ENCODE measurements at regions not wholly inside any gene's neighbourhood (a gene's known extent, or its start where the extent isn't known, plus 50 kb on each side); places are given as distances from the start of the nearest gene placed in this dataset.
"Not testable (repeated sequence)": the region's sequence is repeated elsewhere in the genome, so short reads cannot be mapped to it uniquely, and the experiment has no call there.

DNA sequence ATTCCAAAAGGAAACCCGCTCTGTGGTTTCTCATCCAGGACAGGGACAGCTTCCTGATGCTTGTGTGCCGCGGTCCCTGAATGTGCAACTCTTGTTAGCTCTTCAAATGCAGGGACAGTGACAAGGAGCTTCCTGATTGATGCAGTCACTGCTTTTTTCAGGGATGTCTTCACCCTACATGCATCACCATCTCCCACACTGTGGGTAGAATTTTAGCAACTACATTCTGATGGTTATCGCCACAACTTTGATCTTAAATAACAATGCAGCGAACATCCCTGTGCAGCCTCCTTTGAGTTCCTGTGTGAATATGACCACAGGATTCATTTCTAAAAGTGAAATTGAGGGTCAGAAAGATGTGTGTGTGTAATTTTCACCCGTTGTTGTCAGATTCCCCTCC, 115.0 kb downstream of the GGTLC2 start:
- DNase-seq, result no peak

DNA sequence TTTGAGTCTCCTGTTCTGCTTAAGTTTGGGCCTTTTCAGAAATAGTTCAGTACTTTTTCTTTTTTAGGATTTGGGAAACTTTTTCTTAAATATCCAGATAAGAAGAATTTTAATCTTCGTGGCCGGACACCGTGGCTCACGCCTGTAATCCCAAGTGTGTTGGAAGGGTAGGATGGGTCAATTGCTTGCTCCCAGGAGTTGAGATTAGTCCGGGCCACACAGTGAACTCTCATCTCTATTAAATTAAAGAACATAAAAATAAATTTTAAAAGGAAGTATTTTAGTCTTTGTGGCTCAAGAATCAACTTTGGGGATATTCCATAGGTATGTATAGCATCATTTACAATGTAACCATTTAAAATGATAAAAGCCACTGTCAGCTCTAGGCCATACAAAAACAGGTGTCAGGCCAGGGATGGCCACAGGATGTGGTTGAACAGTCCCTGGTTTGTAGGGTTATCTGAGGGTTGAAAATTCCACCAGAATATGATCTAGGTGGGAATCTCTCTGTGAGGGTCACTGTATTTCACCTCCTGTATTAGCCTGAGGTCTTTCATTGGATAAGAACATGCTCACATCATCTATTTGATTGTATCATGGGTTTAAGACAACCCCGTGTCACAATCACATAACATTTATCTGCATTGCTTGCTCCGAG, 115.6 kb downstream of the GGTLC2 start:
- no peak for DNase-seq

DNA sequence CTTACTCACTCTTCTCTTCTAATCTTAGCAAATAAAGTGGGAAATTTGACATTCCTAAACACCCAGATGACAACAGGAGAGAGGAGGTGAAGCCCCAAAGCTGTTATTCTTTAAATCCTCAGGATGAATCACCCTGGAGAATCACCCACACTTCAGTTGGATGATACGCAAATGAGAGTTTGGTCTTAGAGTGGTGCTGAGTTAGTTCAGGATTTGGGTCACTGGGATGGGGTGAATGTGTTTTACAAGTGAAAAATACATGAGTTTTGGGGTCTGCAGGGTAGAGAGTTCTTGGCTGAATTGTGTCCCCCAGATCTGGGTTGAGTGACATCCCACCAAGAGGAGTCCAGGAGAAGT, 117.2 kb downstream of the GGTLC2 start:
- DNase-seq, result peak; percentile 57

DNA sequence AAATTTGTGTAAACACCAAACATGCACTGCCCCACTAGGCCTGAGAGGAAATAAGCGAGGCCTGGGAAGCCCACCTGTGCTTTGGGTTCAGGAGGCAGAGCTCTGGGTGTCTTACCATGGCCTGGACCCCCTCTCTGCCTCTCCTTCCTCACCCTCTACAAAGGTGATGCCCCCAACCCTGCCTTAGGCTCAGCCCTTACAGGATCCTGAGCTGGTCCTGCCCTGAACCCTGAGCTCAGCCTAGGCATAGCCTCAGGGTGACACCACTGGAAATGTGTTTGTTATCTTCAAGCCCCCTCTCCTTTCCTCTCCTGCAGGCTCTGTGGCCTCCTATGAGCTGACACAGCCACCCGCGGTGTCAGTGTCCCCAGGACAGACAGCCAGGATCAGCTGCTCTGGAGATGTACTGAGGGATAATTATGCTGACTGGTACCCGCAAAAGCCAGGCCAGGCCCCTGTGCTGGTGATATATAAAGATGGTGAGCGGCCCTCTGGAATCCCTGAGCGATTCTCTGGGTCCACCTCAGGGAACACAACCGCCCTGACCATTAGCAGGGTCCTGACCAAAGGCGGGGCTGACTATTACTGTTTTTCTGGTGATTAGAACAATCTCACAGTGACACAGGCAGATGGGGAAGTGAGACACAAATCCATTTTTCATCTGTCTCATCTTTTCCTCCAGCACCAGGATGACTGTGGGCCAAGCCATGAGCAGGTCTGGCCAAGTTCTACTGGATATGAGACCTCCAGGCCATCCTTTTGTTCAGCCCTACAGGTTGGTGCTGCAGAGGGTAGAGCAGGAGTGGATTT, 117.8 kb downstream of the GGTLC2 start:
- DNase-seq, result no peak

DNA sequence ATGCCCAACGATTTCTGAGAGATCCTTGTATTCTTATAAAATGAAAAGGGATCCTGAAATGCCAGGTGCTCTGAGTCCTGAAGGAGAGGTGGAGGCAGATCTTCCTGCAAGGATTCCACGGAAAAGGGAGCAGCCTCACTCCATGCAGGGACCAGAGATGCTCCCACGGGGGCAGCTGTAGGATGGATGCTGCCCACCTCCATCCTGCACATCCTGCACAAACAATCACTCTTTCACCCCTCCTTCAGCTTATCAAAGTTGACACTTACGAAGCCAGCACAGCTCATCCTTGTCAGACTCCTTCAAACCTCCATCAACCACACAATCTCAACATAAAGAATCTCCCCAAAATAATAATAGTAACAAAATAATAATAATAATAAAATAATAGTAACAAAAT, 119.1 kb downstream of the GGTLC2 start:
- no peak for DNase-seq

DNA sequence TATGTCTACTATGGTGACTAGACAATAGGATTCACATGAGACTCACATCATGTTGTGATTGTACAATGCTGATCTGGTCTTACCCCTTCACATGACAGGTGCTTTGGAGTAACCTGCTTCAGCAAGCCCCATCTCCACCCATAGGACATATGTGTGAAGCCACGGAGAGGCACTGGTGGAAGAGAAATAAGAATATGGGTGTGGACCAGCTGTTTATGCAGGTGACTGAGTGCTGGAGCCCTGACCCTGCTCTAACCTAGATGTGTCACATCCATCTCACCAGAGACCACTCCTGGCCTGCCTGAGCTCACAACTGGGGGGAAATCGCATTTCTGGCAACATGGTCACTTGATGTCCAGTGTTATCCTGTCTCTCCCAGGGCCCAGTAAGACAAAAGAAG, 119.7 kb downstream of the GGTLC2 start:
- DNase-seq, result no peak

DNA sequence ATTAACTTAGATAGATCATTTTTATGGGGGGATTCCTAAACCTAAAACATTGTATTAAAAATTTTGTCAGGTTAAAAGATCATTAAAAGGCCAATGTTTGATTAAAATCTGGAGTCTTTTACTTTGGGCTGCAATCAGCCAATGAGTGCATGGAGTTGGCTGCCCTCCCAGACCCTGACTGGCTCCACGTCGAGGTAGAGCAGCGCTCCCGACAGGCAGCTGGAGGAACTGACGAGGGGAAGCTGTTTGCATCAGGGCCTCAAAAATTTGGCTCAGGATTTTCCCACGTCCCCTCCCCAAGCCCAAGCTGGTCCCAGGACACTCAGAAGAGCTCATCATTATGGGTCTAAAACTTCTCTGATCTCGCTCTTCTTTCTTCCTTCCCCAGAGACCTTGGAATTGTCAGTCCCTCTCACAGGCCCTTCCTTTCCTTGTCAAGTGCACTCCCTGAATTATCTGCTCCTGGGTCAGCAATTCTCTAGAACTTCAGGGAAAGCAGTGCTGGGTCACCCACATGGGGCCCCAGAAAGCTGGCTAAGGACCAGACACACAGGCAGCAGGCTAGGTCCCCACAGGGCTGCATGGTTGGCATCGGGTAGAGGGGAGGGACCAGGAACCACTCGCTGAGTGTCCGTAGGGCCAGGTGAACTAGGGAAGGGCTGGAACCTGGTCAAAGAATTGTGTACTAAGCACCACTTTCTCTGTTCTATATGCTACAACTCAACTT, 119.6 kb upstream of the IGLL5 start:
- DNase-seq, result peak; percentile 38

DNA sequence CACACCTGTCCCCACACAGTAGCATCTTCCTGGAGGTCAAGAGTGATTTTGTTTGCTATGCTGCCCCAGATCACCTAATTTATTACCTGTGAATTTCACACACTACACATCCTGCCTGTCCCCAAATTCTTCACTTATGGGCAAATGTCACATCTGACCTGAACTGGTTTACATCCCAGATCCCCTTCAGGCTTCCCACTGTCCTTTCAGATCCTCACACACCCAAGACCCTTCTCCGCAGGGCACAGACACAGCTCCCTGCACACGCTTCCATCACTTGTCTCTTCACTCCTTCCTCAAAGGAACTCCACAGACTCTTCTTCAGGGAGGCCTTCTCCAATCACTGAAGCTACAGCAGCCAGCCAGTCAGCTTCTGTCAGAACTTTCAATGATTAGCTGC, 118.7 kb upstream of the IGLL5 start:
- DNase-seq, result no peak

DNA sequence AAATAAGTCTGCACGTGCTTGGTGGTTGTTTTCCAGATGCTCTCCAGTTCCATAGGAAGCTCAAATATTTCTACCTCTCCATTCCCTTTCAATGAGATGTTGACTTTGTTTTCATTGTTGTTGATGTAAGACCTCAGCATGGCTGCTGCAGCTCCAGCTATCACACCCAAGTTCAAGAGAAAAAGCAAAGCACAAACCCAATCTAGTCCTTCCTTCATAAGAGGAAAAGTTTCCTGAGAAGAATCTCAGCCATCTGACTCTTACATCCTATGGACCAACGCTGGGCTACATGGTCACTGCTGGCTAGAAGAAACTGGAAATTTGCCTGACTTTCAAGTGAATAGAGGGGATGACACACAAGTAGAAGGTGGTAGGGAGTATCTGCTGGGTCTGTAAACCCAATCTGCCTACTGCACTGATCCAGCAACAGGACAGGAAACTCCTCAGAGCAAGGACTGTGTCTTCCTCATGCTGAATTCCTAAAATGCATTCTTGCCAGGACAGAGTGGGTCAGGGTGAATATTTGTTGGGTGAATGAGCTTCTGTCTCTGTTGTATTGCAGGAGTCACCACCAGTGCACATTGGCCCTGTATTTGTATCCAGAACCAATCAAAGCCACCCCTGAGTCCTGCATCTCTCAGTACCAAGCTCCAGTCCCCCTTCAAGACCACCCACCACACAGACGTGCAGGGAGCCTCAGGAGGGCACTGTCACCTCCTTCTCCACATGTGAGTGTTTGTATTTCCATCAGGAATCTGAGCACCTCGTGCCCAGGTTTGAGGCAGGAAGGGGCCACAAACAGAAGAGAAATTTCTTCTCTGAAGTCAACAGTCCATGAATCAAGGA, 118.0 kb upstream of the IGLL5 start:
- DNase-seq, result no peak

DNA sequence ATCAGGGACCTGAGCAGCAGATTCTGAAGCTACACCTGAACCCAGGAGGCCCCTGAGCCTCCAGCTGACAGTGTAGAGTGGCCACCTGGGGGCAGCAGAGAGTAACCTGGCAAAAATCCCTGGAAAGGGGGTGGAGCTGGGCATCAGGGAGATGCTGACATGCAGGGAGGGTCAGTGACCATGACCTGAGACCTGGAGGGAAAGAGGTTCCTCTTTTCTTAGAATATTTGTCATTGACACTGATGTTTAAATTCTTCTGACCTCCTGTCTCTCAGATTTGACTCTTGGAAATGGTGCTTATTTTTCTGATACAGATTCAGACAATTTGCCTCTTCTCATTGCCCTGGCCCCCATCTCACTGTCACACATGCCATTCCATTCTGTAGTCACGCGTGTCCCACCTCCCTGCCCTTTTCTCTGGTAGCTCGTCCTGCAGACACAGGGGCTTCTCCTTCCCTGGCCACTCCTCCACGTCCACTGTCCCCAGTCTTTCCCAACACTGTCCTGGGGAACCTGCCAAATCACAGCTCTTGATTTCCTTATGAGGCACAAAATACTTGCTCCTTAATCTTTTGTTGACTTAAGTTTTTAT, 117.2 kb upstream of the IGLL5 start:
- peak; percentile 17 for DNase-seq

DNA sequence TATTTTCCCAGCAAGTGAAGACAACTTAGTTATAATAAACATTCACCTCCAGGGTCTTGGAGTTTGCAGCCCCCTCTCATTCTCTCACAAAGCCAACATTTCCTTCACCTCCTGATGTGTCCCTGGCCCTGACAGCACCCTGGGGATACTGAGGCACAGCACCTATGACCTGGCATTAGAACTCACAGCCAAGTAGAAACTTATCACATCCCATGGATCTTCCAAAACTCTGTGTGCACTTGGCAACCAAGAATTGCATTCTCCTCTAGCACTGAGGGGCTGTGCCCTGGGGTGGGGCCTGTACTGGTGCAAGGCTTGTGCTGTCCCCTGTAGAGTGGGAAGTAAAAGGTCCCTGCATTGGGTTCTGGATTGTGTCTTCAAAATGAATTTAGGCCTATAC, 116.7 kb upstream of the IGLL5 start:
- no peak for DNase-seq

DNA sequence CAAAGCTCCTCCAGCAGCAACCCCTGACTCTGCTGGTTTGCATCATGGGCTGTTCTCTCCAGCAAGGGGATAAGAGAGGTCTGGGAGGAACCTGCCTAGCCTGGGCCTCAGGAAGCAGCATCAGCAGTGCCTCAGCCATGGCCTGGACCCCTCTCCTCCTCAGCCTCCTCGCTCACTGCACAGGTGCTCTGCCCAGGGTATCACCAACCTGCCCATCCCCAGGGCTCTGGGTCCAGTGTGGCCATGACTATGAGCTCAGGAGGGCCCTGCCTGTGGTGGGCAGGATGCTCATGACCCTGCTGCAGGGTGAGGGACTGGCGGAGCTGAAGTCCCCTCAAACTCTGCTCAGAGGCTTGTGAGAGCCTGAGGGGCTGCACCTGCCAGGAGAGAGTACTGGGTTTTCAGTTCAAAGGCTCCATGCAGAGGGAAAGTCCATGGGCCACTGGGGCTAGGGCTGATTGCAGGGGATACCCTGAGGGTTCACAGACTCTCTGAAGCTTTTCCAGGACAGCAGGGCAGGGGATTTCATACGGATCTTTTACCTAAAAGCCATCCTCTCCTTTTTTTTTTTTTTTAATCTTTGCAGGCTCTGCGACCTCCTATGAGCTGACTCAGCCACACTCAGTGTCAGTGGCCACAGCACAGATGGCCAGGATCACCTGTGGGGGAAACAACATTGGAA, 115.8 kb upstream of the IGLL5 start:
- no peak for DNase-seq

DNA sequence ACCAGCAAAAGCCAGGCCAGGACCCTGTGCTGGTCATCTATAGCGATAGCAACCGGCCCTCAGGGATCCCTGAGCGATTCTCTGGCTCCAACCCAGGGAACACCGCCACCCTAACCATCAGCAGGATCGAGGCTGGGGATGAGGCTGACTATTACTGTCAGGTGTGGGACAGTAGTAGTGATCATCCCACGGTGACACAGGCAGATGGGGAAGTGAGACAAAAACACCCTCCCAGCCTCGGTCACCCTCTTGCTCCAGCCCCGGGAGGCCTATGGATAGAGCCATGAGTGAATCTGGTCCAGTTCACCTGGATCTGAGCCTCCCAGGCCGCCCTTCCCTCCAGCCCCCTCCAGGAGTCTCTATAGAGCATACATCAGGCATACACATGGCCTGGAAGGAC, 115.2 kb upstream of the IGLL5 start:
- DNase-seq, result no peak

DNA sequence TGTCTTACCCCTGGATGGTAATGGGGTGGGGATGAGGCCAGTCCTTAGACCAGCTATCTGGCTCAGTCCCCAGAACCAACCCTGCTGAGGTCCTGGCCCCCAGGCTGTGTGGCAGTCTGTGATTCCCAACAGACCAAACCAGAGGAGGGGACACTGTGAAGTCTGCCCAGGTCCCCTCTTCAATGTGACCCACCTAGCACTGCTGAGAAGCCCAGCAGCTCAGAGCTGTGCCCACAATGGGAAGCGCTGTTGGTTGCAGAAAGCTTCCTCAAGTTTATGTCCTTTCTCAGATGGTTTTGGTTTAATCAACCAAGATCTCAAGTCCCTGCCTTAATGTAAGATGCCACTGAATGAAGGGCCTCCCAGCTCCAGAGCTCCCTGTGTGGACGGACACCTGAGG, 114.7 kb upstream of the IGLL5 start:
- DNase-seq, result no peak

DNA sequence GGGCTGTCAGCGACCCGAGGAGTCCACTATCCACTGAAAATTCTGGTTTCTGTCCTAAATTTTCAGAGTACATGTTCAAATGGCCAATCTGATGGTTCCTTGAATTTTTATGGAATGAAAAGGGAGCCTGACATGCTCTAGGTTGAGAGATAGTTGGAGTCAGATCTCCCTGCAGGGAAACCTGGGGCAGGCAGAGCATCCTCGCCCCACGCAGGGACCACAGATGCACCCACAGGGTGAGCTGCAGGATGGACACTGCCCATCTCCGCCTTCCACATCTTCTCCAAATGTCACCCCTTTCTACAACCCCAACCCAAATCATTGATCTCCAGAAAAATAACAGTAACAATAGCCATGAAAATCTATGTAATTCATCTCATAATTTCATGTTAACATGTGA, 114.2 kb upstream of the IGLL5 start:
- no peak for DNase-seq

DNA sequence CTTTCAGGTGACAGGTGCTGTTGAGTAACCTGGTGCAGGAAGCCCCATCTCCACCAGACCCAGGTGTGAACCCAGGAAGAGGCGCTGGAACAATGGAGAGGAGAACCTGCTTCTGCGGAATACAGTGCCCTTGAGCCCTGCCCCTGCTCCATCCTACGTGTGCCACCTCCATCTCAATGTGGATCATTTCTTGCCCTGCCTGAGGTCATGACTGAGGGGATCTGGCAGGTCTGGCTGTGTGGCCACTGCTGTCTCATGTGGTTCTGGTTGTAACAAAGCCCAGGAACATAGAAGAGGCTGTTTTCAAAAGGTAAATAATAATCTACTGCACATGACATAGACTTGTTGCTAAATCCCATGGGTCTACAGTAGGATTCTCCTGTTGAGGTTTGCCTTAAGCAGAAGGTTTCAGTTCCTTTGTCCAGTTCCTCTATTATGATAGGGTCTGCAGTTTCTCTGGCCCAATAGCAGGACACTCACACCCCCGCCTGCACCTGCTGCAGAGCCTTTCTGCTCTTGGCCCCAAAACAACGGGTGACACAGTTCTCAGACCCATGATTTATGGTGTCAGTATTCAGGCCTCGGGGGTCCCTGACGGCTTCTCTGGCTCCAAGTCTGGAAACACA, 113.5 kb upstream of the IGLL5 start:
- DNase-seq, result no peak

DNA sequence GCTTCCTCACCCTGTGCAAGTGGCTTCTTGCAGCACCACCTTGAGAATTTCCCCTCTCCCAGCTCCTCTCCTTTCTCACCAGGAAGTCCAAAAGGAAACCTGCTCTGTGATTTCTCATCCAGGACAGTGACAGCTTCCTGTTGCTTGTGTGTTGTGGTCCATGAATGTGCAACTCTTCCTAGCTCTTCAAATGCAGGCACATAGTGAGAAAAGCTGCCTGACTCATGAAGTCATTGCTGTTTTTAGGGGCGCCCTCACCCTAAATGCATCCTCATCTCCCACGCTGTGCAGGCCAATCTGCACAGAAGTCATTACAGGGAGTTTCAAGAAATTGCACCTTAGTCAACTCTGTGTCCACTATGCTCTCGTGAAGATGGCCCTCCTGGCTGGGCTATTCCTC, 112.9 kb upstream of the IGLL5 start:
- not testable (repeated sequence) for DNase-seq

DNA sequence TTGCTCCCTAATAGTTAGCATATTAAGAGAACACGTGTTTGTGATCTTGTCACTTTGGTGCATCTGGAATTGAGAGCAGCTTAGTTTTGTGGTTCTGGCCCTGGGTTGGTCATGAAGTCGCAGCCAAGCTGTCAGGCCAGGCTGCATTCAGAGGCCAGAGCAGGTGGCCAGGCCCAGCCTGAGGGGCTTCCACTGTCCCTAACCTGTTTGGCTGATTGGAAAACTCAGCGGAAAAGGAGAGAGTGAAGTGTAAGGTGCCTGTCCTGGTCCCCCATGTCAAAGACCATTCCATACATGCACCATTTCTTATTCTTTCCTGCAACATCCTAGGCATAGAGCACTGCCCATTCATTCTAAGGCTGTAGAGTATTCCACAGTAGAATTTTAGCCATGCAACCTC, 111.5 kb upstream of the IGLL5 start:
- no peak for DNase-seq

DNA sequence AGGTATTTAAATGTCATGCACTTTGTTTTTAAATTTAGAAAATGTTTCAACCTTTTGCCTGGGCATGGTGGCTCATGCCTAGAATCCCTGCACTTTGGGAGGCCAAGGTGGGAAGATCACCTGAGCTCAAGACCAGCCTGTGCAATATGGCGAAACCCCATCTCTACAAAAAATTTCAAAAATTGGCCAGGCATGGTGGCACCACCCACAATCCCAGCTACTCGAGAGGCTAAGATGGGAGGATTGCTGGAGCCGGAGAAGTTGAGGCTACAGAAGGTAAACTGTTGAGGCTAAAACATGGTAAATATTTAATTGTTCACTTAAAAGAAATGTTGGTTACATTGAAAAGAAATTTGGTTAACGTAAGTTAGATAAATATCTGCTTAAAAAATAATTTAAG, 108.4 kb upstream of the IGLL5 start:
- no peak for DNase-seq

DNA sequence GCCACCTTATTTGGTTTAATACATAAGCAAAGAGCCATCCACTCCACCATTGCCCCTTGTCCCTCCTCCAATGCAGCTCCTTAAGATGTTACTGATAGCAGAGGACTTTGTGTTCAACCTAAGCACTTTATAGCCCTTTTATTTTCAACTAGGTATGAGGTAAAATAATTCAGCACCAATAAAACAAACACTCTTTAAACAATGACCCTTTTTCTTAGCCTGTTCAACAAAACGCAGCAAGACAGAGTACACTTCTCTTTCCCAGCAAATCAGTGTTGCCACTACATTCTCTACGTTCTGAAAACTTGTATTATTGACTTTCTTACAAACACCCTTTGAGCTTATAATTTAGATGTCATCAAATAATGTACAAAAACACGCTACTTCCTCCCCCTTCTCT, 104.0 kb upstream of the IGLL5 start:
- no peak for DNase-seq

DNA sequence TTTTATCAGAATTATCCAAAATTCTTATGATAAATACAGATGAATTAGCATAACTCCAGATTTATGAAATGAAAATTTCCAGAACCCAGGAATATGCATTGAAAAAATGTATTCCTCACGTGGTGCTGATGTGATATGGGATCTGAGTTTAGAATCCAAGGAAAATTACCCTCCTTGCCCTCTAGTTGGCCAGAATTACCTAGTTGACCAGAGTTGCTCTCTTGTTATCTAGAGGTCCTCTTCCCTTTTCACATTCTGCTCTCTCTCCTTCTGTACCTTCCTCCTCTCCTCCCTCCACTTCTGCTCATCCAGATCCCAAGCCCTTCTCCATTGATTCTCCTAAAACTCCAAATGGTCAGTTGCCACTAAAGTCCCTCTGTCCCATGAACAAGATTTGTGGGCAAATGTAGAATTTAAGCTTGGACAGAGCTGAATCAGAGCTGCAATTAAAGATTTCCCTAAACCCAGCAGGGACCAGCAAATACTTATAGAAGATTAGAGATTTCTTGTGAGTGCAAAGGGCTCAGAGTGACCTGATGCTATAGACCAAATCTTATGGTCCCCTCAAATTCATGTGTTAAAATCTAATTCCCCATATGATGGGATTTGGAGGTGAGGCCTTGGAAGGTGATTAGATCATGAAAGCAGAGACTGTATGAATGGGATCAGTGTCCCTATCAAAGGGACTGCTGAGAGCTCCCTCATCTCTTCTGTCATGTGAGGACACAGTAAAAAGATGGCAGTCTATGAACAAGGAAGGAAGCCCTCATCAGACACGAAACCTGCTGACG, 103.2 kb upstream of the IGLL5 start:
- no peak for DNase-seq

Data from HCEC 1CT (cell line).